HEK293 (cell line): ENCODE measurements at regions not wholly inside any gene's neighbourhood (a gene's known extent, or its start where the extent isn't known, plus 50 kb on each side); places are given as distances from the start of the nearest gene placed in this dataset.

ENCODE experiments used
- CTCF ChIA-PET: fragments of 350-600 bp; formaldehyde crosslinking; extraction: SDS; loops from one replicate; lab custom pipeline; 2021; ENCODE audit warnings: antibody characterized with exemption; lab: Yijun Ruan, JAX
- POLR2A ChIA-PET: fragments of 300-600 bp; formaldehyde crosslinking; extraction: SDS; loops from one replicate; lab custom pipeline; 2020; ENCODE audit warnings: antibody characterized with exemption, inconsistent platforms; lab: Yijun Ruan, JAX
- H3K27ac ChIP-seq: fragments of 200-500 bp; sonication (Bioruptor generic); 2 replicates; pipeline ENCODE4 v1.5.1; 2014; ENCODE audit warnings: low read depth, low read length, control low read depth, inconsistent platforms; ENCODE audit errors: extremely low read depth
- H3K36me3 ChIP-seq, 2 experiments: fragments of 200-500 bp in 1 of 2; sonication (Bioruptor generic) in 1 of 2; 1 replicate in 1 of 2; 2 replicates in 1 of 2; pipeline ENCODE4 v1.5.1; 2014 to 2017; ENCODE audit warnings: inconsistent platforms in 2 of 2, low read length in 2 of 2; ENCODE audit not compliant: control insufficient read depth in 2 of 2, insufficient read depth in 1 of 2
- H3K4me1 ChIP-seq: fragments of 200-500 bp; sonication (Bioruptor generic); 2 replicates; pipeline ENCODE4 v1.5.1; 2014; ENCODE audit warnings: mild to moderate bottlenecking, low read length, inconsistent platforms; ENCODE audit not compliant: control insufficient read depth, insufficient read depth
- H3K4me3 ChIP-seq: 2 replicates; pipeline ENCODE4 v1.5.1; 2011; ENCODE audit warnings: low read depth, mild to moderate bottlenecking, control low read depth, low read length, moderate library complexity
- H3K9me3 ChIP-seq: fragments of 200-500 bp; sonication (Bioruptor generic); 2 replicates; pipeline ENCODE4 v1.5.1; 2014; ENCODE audit warnings: low read depth, low read length, inconsistent platforms; ENCODE audit not compliant: control insufficient read depth, insufficient read depth
- KLF9 ChIP-seq: fragments of 450-650 bp; formaldehyde crosslinking; IDR thresholded peaks from 2 replicates; pipeline ENCODE4 v1.5.1; 2016; ENCODE audit warnings: missing biosample characterization, missing genetic modification characterization, low read depth
- ZBTB1 ChIP-seq: fragments of 450-650 bp; formaldehyde crosslinking; IDR thresholded peaks from 2 replicates; pipeline ENCODE4 v1.5.1; 2016; ENCODE audit warnings: missing biosample characterization, missing genetic modification characterization
- ZBTB10 ChIP-seq: fragments of 450-650 bp; formaldehyde crosslinking; IDR thresholded peaks from 2 replicates; pipeline ENCODE4 v1.5.1; 2016; ENCODE audit warnings: missing biosample characterization, missing genetic modification characterization
- ZBTB11 ChIP-seq: fragments of 450-650 bp; formaldehyde crosslinking; conservative IDR thresholded peaks from 2 replicates; pipeline ENCODE4 v1.5.1; 2016; ENCODE audit warnings: low read depth, missing biosample characterization, missing genetic modification characterization
- ZNF138 ChIP-seq: fragments of 450-650 bp; formaldehyde crosslinking; IDR thresholded peaks from 2 replicates; pipeline ENCODE4 v1.5.1; 2016; ENCODE audit warnings: missing biosample characterization, missing genetic modification characterization, borderline replicate concordance
- ZNF18 ChIP-seq: fragments of 450-650 bp; formaldehyde crosslinking; IDR thresholded peaks from 2 replicates; pipeline ENCODE4 v1.5.1; 2016; ENCODE audit warnings: missing biosample characterization, missing genetic modification characterization
- ZNF280D ChIP-seq: fragments of 450-650 bp; formaldehyde crosslinking; IDR thresholded peaks from 2 replicates; pipeline ENCODE4 v1.5.1; 2016; ENCODE audit warnings: missing biosample characterization, missing genetic modification characterization
- ZNF341 ChIP-seq: fragments of 450-650 bp; formaldehyde crosslinking; IDR thresholded peaks from 2 replicates; pipeline ENCODE4; 2016; ENCODE audit warnings: low read depth, missing biosample characterization, missing genetic modification characterization
- ZNF362 ChIP-seq: fragments of 450-650 bp; formaldehyde crosslinking; IDR thresholded peaks from 2 replicates; pipeline ENCODE4 v1.5.1; 2016; ENCODE audit warnings: missing biosample characterization, missing genetic modification characterization
- ZNF501 ChIP-seq: fragments of 450-650 bp; formaldehyde crosslinking; IDR thresholded peaks from 2 replicates; pipeline ENCODE4 v1.5.1; 2016; ENCODE audit warnings: missing biosample characterization, missing genetic modification characterization
- ZNF610 ChIP-seq: fragments of 450-650 bp; formaldehyde crosslinking; IDR thresholded peaks from 2 replicates; pipeline ENCODE4 v1.5.1; 2016; ENCODE audit warnings: missing biosample characterization, missing genetic modification characterization, borderline replicate concordance
- ZNF639 ChIP-seq: fragments of 450-650 bp; formaldehyde crosslinking; IDR thresholded peaks from 2 replicates; pipeline ENCODE4 v1.5.1; 2016; ENCODE audit warnings: missing biosample characterization, missing genetic modification characterization
- ZNF660 ChIP-seq: fragments of 450-650 bp; IDR thresholded peaks from 2 replicates; pipeline ENCODE4 v1.5.1; 2018; ENCODE audit warnings: missing biosample characterization, mild to moderate bottlenecking, missing genetic modification characterization
- ZNF777 ChIP-seq: fragments of 450-650 bp; formaldehyde crosslinking; IDR thresholded peaks from 2 replicates; pipeline ENCODE4 v1.5.1; 2017; ENCODE audit warnings: missing biosample characterization, missing genetic modification characterization, borderline replicate concordance
- ZNF843 ChIP-seq: fragments of 450-650 bp; formaldehyde crosslinking; IDR thresholded peaks from 2 replicates; pipeline ENCODE4 v1.5.1; 2016; ENCODE audit warnings: missing biosample characterization, missing genetic modification characterization
- ZSCAN18 ChIP-seq: fragments of 450-650 bp; formaldehyde crosslinking; IDR thresholded peaks from 2 replicates; pipeline ENCODE4 v1.5.1; 2016; ENCODE audit warnings: missing biosample characterization, missing genetic modification characterization
- ZSCAN4 ChIP-seq: fragments of 450-650 bp; formaldehyde crosslinking; IDR thresholded peaks from 2 replicates; pipeline ENCODE4 v1.5.1; 2017; ENCODE audit warnings: missing biosample characterization, missing genetic modification characterization

- POLR2A ChIA-PET: no interaction called here
- H3K4me3 ChIP-seq: no peak overlapping the region
- TF ChIP-seq ZNF843 (tag by site-specific recombination): peak; percentile 72; the same call in 1 of the 2 replicates
- no peak for TF ChIP-seq ZNF501 (tag by site-specific recombination)
Measured at GRCh38 chr10:8327140-8327423, 272.6 kb downstream of the GATA3 start.

GRCh38 chr10:8331387-8331786 lies 276.9 kb downstream of the GATA3 start:
- H3K9me3 ChIP-seq: no peaks in the 10 kb centered on the region
- ChIA-PET POLR2A (interaction anchor here (0.6 kb wide), 1 partner anchor 307 kb away, joined by 3 read pairs; no protein-coding TSS in a partner anchor), CTCF (interaction anchor here (0.6 kb wide), 1 partner anchor 246 kb away, joined by 3 read pairs; no protein-coding TSS in a partner anchor)
- no peak overlapping the region for H3K4me3 ChIP-seq
- H3K4me1 ChIP-seq: no peaks in the 10 kb centered on the region
- no peak overlapping the region for H3K27ac ChIP-seq
- no peaks in the 10 kb centered on the region for H3K36me3 ChIP-seq
- TF ChIP-seq ZNF341 (tag by site-specific recombination) (no peak), ZNF138 (tag by site-specific recombination) (no peak), ZNF660 (tag by site-specific recombination) (no peak), ZBTB1 (tag by site-specific recombination) (no peak), ZNF610 (tag by site-specific recombination) (no peak), ZSCAN18 (tag by site-specific recombination) (no peak), ZNF639 (tag by site-specific recombination) (no peak), ZBTB10 (no peak), ZNF280D (no peak), ZNF777 (no peak), ZBTB11 (tag by site-specific recombination) (no peak), ZNF362 (tag by site-specific recombination) (no peak), KLF9 (tag by site-specific recombination) (no peak), ZNF18 (tag by site-specific recombination) (no peak), ZSCAN4 (no peak)

More at GRCh38 chr10:8327140-8327423, 272.6 kb downstream of the GATA3 start:
- CTCF ChIA-PET: interaction anchor here (0.6 kb wide), 1 partner anchor 883 kb away, joined by 3 read pairs; no protein-coding TSS in a partner anchor
- Histone ChIP-seq H3K9me3 (no peaks in the 10 kb centered on the region), H3K4me1 (peaks cover 19% of the 10 kb centered on the region), H3K27ac (no peak overlapping the region), H3K36me3 (no peaks in the 10 kb centered on the region)
